Daoy (cell line): ENCODE measurements at regions not wholly inside any gene's neighbourhood (a gene's known extent, or its start where the extent isn't known, plus 50 kb on each side); places are given as distances from the start of the nearest gene placed in this dataset.
"Not testable (repeated sequence)": the region's sequence is repeated elsewhere in the genome, so short reads cannot be mapped to it uniquely, and the experiment has no call there.

Source experiments
- DNase-seq: peaks from one replicate; pipeline ENCODE4 v3.0.0-alpha.2; 2015; ENCODE audit warnings: low read depth

DNA sequence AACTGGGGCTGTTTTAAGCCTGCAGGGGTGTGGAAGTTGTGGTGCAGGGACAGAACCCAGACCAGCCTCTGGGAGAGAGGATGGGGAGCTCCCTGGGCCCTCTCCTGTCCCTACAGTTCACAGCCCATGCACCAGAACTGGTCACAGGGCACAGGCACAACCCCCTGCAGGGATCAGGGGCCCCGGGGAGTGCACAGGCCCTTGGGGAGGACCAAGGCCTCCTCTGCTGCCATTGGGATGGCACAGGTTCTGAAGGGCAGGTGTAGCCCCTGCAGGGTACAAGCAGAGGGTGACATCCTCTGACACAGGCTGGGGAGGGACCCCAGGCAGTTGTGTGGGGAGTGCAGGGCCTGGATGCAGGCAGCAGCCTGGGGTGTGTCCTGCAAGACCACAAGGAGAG is 66.4 kb upstream of the SFSWAP start:
- no peak for DNase-seq

DNA sequence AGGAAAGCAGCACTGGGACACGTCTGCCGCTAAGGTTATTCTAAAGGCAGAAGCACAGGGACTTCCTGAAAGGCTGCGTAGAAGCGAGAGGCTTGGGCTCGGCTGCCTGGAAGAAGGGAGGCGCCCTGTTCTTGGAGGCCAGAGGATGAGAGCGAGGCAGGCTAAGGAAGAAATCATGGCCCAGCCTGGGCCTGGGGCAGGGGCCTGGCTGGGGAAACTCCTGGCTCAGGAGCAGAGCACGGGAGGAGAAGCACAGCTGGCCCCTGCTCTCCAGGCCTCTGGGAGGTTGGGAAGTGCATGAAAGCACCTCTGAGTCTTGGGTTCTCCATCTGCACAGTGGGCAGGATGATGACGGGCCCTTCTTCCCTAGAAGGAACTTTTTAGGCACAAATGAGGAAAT is 66.0 kb upstream of the SFSWAP start:
- DNase-seq: peak; percentile 1

DNA sequence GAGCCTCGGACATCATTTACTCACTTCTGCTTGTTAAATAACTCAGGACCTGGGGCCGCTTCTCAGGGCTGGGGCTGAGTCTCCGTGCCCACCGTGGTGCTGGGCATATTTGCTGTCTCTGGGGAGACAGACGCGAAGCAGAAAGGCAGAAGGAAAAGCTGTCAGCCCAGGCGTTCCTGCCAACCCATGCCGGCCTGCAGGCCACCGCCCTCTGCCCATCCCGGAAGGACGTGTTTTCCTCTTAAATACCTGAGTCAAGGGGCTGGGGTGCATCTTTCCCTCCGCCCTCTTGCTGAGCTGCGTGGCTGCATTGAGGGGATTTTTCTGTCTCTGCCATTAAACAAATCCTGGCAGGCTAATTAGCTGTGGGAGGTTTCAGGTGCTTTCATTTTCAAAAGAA is 65.3 kb upstream of the SFSWAP start:
- DNase-seq: not testable (repeated sequence)

DNA sequence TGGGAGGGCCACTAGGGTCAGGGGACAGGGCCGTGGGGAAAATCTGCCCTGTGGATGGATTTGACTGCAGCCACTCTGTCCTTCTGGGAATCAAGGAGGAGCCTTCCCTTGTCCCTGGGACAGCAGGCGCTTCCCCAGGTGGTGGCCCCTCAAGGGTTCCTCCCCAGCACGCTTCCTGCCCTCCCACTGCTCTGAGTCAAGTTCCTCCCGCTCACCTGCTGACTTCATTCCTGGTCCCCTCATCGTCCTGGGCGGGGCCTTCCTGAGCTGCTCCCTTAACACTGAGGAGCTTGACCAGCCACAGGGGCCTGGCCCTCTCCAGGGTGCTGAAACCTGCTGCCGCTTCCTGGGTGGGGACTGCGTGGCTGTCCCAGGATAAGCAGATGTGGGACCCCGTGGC is 64.4 kb upstream of the SFSWAP start:
- DNase-seq: not testable (repeated sequence)

DNA sequence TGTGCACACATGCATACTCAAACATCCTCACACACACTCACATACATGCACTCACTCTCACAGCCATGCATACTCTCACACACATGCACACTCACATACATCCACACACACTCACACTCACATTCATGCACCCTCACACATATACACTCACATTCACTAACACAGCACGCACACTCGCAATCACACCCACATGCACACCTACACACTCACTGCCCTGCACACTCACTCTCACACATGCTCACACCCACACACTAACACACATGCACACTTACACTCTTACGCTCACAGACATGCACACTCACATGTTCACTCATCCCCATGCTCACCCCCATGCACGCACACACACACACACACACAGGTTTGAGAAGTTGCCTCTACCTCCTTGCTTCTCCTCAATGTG is 63.2 kb upstream of the SFSWAP start:
- no peak for DNase-seq

DNA sequence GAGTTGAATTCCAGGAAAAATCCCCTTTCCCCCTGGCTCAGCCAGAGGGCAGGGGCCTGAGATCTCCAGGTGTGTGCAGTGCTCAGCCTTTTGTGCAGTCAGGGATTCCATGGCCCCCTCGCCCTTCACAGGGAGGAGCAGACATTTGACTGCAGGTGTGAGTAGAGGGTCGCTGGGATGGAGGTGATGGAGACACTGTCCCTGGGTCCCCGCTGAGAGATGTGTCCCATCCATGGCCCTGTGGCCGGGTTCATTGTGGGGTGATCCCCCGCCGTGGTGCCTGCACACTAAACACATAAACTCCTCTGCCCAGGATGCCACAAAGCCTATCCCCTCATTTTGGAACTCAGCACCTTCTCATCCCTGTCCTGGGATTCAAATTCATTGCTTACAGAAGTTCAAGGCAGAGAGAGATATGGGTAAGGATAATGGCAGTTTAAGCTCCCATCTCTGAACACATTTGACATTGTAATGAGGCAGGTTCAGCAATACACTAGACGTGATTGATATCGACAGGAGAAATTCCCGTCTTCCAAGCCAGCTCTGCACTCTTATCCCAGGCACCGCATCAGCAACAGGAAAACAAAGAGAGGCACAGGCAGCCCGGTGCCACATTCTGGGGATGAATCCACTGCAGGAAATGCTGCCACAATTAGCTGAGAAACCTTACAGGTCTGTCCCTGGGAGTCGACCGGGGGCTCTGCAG is 55.3 kb upstream of the SFSWAP start:
- DNase-seq: peak; percentile 0

DNA sequence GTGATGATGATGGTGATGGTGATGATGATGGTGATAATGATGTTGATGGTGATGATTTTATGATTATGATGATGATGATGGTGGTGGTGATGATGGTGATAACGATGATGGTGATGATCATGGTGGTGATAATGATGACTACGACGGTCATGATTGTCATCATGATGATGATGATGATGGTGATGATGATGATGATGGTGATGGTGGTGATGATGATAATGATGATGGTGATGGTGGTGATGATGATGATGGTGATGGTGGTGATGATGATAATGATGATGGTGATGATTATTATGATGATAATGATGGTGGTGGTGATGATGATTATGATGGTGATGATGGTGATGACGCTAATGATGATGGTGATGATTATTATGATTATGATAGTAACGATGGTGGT is 54.1 kb upstream of the SFSWAP start:
- DNase-seq: not testable (repeated sequence)

DNA sequence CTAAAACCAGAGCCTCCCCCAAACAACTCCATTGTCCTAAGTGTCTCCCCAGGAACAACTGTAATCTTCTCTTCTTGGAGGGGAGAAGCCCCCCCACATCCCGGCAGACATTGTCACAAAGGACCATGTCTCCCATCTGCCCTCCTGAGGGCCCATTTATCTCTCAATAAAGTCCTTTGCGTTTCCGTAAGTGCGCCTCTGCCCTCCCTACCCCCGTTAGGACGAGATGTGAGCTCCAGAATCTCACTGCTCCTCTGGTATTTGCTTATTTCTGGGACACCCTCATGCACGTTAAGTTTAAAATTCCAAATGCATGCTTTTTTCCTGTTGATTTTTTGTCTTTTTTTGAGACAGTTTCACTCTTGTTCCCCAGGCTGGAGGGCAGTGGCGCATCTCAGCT is 52.3 kb upstream of the SFSWAP start:
- DNase-seq: not testable (repeated sequence)

DNA sequence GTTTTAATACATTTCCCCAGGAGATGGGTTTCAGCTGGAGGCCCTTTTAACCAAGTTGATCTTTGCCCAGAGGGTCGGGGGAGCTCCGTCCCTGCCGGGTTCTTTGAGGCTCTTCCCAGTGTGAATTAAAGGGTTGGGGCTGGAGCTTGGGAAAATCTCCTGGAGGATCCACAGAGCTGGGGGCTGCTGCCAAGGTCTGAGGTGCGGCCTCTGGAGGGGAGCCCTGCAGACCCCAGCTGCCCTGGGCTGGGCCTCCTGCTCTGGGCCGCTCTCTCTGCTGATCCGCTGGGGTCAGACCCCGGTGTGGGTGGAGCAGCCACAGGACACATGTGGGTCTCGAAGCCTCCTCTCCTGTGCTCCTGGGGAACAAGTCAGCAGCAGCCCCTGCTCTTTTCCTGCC is 51.4 kb upstream of the SFSWAP start:
- not testable (repeated sequence) for DNase-seq

DNA sequence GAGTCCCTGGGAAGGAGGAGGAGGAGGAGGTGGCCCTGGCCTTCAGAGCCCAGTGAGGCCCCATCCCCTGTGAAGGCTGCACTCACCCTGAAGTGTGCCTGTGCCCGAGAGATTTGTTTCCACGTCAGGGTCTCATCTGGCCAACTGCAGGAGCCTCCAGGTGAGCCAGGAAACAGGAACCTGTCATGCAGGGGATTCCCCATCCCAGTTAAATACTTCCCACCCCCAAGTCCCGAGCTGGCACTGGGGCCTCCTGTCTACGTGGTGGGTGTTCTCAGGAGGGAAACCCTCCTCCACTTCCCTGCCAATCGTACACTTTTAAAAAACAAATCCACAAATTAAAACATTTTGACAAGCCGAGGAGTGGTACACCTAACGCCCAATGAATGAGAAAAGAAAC is 50.9 kb upstream of the SFSWAP start:
- DNase-seq: peak; percentile 0

DNA sequence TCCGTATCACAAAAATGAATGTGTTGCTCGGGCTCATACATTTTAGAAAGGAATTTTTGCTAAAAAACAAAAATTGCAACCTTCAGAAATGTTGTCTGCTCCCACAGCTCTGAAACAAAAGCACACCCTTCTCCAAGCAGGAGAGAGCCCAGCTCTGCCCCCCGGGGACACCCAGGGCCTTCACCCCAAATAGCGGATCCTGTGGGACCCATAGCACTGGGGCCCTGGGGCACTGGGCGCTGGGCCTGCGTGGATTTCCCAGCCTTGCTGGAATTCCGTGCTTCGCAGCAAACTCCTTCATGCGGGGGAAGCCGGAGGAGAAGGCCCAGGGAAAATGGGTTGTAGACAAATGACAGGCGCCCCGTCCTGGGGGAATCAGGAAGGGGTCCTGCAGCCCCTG is 50.5 kb upstream of the SFSWAP start:
- DNase-seq: peak; percentile 0
